ENCODE measurements at regions not wholly inside any gene's neighbourhood (a gene's known extent, or its start where the extent isn't known, plus 50 kb on each side); places are given as distances from the start of the nearest gene placed in this dataset.

DNA sequence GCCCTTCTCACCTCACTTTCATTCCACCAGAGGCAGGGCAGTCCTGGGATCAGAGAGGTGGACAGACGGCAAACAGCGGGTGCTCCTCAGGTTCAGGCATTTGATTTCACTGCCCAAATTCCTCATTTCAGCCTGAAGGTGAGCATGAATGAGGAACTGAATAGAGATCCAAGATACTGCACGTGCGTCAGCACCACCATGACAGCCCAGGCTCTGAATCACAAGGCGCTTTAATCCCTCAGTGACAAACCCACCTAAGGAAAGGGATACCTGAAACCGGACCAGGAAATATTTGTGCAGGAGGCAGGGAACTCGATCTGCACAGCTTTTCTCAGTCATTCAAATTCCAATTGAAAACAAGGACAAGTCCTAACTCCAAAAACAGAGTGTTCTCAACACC is 174.8 kb upstream of the HEY2 start:
- intact Hi-C loops (cut with DNase I): no loop called here

DNA sequence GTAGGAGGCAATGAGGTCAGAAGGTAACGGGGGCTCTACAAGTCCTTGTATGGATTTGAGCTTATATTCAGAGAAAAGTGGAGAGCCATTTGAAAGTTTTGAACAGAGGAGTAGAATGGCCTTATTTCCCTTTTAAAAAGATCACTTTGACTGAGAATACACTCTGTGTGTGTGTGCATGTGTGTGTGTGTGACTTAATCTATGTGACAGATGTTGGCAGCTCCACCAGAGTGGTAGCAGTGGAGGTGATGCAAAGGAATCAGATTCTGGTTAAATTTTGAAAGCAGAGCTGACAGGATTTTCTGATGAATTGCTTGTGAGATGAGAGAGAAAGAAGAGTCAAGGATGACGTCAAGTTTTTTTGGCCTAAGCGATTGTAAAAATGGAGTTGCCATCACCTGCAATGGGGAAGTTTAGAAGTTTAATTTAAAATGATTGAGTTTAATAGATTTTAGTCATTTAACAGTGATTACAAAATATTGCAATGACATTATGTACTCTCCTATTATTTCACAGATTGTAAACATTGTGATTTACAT is 172.2 kb upstream of the HEY2 start:
- DNase-seq (ENCODE audit: low spot score in 2 of 2): no peak
- Histone ChIP-seq H3K36me3 (no peaks in the 10 kb centered on the region), H3K27ac (no peak overlapping the region), H3K4me1 (no peaks in the 10 kb centered on the region), H3K9me3 (no peaks in the 10 kb centered on the region), H3K4me3 (no peak overlapping the region), H3K27me3 (no peaks in the 10 kb centered on the region)
- intact Hi-C loops (cut with DNase I): no loop called here
- TF ChIP-seq, protein P1, sequence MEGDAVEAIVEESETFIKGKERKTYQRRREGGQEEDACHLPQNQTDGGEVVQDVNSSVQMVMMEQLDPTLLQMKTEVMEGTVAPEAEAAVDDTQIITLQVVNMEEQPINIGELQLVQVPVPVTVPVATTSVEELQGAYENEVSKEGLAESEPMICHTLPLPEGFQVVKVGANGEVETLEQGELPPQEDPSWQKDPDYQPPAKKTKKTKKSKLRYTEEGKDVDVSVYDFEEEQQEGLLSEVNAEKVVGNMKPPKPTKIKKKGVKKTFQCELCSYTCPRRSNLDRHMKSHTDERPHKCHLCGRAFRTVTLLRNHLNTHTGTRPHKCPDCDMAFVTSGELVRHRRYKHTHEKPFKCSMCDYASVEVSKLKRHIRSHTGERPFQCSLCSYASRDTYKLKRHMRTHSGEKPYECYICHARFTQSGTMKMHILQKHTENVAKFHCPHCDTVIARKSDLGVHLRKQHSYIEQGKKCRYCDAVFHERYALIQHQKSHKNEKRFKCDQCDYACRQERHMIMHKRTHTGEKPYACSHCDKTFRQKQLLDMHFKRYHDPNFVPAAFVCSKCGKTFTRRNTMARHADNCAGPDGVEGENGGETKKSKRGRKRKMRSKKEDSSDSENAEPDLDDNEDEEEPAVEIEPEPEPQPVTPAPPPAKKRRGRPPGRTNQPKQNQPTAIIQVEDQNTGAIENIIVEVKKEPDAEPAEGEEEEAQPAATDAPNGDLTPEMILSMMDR (IDR thresholded peaks at IDR 0.05): no peak

More for the DNA sequence above, 174.8 kb upstream of the HEY2 start:
- Histone ChIP-seq H3K27ac (no peak overlapping the region), H3K4me3 (no peak overlapping the region), H3K4me1 (peaks cover 0 to 6% of the 10 kb centered on the region in 2 donors), H3K27me3 (no peaks in the 10 kb centered on the region), H3K9me3 (no peaks in the 10 kb centered on the region), H3K36me3 (no peaks in the 10 kb centered on the region)
- DNase-seq (ENCODE audit: low spot score in 2 of 2): no peak
- TF ChIP-seq, protein P1 (IDR thresholded peaks at IDR 0.05): no peak

DNA sequence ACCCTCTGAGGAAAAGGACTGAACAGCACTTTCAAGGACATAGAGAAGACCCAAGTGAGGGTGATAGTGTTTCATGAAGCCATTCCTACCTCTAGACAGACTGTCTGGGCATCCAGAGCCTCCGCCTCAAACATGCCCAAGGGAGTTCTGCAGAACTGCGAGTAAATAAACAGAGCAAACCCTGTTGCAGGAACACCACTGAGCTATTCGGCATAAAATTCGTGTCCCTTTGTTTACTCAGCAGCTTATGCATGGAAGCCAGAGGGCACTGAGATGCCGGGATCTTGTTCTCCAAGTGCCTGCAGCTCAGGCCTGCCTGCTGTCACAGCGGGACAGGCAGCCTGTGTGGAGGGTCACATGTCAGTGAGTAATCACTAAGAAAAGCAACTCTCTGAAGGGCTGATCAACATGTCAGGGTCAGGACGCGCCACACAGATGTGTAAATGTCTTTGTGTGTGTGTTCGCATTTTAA is 164.9 kb upstream of the HEY2 start:
- no peaks in the 10 kb centered on the region for H3K4me1 ChIP-seq
- TF ChIP-seq, protein P1 (IDR thresholded peaks at IDR 0.05): peak in 2 of 3 experiments; percentile 18 to 28
- H3K9me3 ChIP-seq: no peaks in the 10 kb centered on the region
- H3K4me3 ChIP-seq: no peak overlapping the region
- DNase-seq (ENCODE audit: low spot score in 2 of 2): peak in 1 of 2 donors; percentile 67
- intact Hi-C loops (cut with DNase I): no loop called here
- H3K27me3 ChIP-seq: no peaks in the 10 kb centered on the region
- peak overlapping the region in 1 of 2 donors; percentile 42 for H3K27ac ChIP-seq
- no peaks in the 10 kb centered on the region for H3K36me3 ChIP-seq

DNA sequence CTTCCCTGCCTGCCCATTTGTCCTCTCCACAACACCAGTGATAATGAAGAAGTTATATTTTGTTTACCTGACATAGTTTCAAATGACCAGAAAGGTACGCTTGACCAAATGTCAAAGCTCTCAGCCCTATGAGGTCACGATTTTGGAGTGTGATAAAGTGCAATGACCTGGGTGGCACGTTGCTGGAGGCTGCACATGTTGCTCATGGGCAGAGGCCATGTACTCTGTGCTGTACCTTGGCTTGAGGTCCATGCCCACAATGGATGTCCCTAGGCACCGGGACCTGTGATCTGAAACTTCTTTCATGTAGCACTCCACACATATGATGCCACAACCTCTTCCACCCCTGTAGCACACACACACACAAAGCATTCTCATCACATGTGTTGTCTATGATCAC is 164.0 kb upstream of the HEY2 start:
- Histone ChIP-seq H3K4me1 (peaks cover 0 to under 1% of the 10 kb centered on the region in 2 donors), H3K36me3 (no peaks in the 10 kb centered on the region), H3K9me3 (no peaks in the 10 kb centered on the region), H3K4me3 (no peak overlapping the region), H3K27me3 (no peaks in the 10 kb centered on the region), H3K27ac (no peak overlapping the region)
- TF ChIP-seq, protein P1 (IDR thresholded peaks at IDR 0.05): no peak
- intact Hi-C loops (cut with DNase I): no loop called here
- no peak for DNase-seq (ENCODE audit: low spot score in 2 of 2)

DNA sequence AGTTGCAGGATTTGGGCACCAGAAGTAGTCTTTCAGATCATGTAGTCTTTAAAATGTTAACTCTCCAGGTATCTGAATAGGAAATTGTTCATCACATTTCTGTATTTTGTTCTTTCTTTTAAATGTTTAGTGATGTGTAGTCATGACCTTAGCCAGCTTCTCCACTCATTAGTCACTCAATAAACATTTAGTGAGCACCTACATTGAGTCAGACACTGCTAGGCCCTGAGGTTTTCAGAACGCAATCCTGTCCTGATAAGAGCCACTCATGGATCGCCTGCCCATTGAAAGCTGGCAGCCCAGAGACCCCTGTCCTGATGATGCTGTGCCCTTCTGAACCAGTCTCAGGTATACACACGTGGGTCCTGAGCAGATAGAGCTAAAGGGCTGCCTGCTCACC is 163.4 kb upstream of the HEY2 start:
- Histone ChIP-seq H3K9me3 (no peaks in the 10 kb centered on the region), H3K4me1 (peaks cover 0 to 2% of the 10 kb centered on the region in 2 donors), H3K27ac (no peak overlapping the region), H3K27me3 (no peaks in the 10 kb centered on the region), H3K36me3 (no peaks in the 10 kb centered on the region), H3K4me3 (no peak overlapping the region)
- no peak for DNase-seq (ENCODE audit: low spot score in 2 of 2)
- TF ChIP-seq, protein P1 (IDR thresholded peaks at IDR 0.05): no peak
- intact Hi-C loops (cut with DNase I): no loop called here

DNA sequence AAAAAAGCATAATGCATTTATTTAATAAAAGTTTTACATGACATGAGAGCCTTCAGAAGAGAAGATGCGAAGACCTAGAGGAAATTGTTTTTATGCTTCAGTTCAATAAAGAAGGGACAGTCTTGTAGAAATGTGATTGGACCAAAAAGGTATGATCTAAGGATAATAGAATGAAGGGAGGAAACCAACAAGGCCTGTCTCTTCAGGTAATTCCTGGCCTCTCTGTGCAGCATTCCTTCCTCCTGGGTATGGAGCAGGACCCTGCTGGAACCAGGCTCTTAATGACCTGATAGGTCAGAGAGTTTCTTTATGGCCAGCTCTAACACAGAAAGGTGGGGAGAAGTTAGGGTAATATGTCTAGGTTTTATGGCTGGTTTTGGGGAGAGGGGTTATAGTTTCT is 162.8 kb upstream of the HEY2 start:
- no peak for DNase-seq (ENCODE audit: low spot score in 2 of 2)
- no peaks in the 10 kb centered on the region for H3K9me3 ChIP-seq
- no peaks in the 10 kb centered on the region for H3K27me3 ChIP-seq
- H3K36me3 ChIP-seq: no peaks in the 10 kb centered on the region
- TF ChIP-seq, protein P1 (IDR thresholded peaks at IDR 0.05): no peak
- intact Hi-C loops (cut with DNase I): no loop called here
- H3K4me1 ChIP-seq: peaks cover 0 to 2% of the 10 kb centered on the region in 2 donors
- no peak overlapping the region for H3K27ac ChIP-seq
- no peak overlapping the region for H3K4me3 ChIP-seq

All from ascending aorta (tissue), 2 donors.